Right forelimb (tissue), 1 donor: ENCODE measurements at regions not wholly inside any gene's neighbourhood (a gene's known extent, or its start where the extent isn't known, plus 50 kb on each side); places are given as distances from the start of the nearest gene placed in this dataset.
"Not testable (repeated sequence)": the region's sequence is repeated elsewhere in the genome, so short reads cannot be mapped to it uniquely, and the experiment has no call there.

Source experiments
- DNase-seq: peaks from one replicate; pipeline ENCODE4 v3.0.0-alpha.2; 2018

GRCh38 chr6:6414931-6415330 is 94.5 kb upstream of the F13A1 start:
- DNase-seq, result no peak

GRCh38 chr6:6417475-6417874 is 97.0 kb upstream of the F13A1 start:
- DNase-seq, result no peak

- DNase-seq, result no peak
Measured at GRCh38 chr6:6418421-6418820, 98.0 kb upstream of the F13A1 start.

- no peak for DNase-seq
Measured at GRCh38 chr6:6420107-6420506, 99.6 kb upstream of the F13A1 start.

GRCh38 chr6:6434151-6434550 is 113.7 kb upstream of the F13A1 start:
- no peak for DNase-seq

GRCh38 chr6:6434723-6435122 is 114.3 kb upstream of the F13A1 start:
- no peak for DNase-seq

- DNase-seq, result no peak
Measured at GRCh38 chr6:6436366-6436765, 115.9 kb upstream of the F13A1 start.

GRCh38 chr6:6436946-6437345 is 116.5 kb upstream of the F13A1 start:
- DNase-seq, result no peak

- no peak for DNase-seq
Measured at GRCh38 chr6:6438286-6438685, 117.8 kb upstream of the F13A1 start.

GRCh38 chr6:6439778-6440177 is 119.3 kb upstream of the F13A1 start:
- DNase-seq, result no peak

GRCh38 chr6:6452002-6452401 is 131.5 kb upstream of the F13A1 start:
- DNase-seq, result no peak

- DNase-seq, result no peak
Measured at GRCh38 chr6:6453186-6453585, 132.7 kb upstream of the F13A1 start.

GRCh38 chr6:6455272-6455671 is 133.2 kb upstream of the LY86 start:
- no peak for DNase-seq

GRCh38 chr6:6458172-6458571 is 130.3 kb upstream of the LY86 start:
- DNase-seq, result no peak

GRCh38 chr6:6459963-6460362 is 128.6 kb upstream of the LY86 start:
- not testable (repeated sequence) for DNase-seq

GRCh38 chr6:6460416-6460815 is 128.1 kb upstream of the LY86 start:
- no peak for DNase-seq

- DNase-seq, result no peak
Measured at GRCh38 chr6:6461138-6461537, 127.4 kb upstream of the LY86 start.

GRCh38 chr6:6466967-6467761 is 121.4 kb upstream of the LY86 start:
- no peak for DNase-seq

GRCh38 chr6:6469074-6469473 is 119.4 kb upstream of the LY86 start:
- DNase-seq, result no peak

GRCh38 chr6:6470123-6470522 is 118.4 kb upstream of the LY86 start:
- no peak for DNase-seq

GRCh38 chr6:6471276-6471675 is 117.2 kb upstream of the LY86 start:
- DNase-seq, result no peak

GRCh38 chr6:6474170-6474920 is 114.2 kb upstream of the LY86 start:
- DNase-seq, result no peak

GRCh38 chr6:6479785-6480184 is 108.7 kb upstream of the LY86 start:
- DNase-seq, result no peak

- no peak for DNase-seq
Measured at GRCh38 chr6:6482256-6482655, 106.3 kb upstream of the LY86 start.

- DNase-seq, result no peak
Measured at GRCh38 chr6:6483168-6483567, 105.4 kb upstream of the LY86 start.
